ENCODE measurements at regions not wholly inside any gene's neighbourhood (a gene's known extent, or its start where the extent isn't known, plus 50 kb on each side); places are given as distances from the start of the nearest gene placed in this dataset.

DNA sequence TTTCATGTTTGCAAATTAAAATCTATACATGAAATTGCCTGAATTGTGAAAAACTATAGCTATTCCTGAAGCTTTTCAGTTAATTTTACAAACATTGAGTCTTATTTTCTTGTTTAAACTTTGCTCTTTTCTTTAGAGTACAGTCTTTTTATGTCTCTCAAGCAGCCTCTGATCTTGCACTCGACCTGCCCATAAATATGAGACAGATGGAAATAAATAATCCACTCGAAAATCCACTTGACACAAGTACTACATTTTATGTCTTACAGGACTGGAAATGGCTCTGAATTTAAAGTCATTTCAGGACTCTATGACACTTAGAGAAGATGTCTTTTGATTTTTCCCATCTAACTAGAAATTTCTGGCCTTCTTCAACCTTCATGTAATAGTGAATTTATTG is 283.8 kb downstream of the USP25 start:
- DNase-seq (ENCODE audit: low spot score) = no peak

DNA sequence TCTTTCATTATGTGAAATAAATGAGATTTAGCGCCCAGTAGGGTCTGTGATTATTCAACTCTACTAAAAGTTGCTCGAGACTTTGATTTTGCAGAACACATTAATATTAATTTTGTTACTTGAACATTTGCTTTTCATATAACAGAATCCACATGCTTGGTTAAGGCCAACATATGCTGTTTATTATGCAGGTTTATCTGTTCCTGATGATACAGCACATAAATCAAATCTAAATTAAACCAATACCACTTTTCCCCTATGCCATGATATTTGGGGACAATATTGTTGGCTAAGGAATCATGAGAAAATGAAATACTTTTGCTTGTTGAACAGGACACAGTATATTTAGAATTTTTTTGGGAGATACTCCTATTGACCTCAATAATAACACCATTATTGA is 291.1 kb downstream of the USP25 start:
- DNase-seq (ENCODE audit: low spot score) = no peak

GRCh38 chr21:16022116-16022515 is 292.3 kb downstream of the USP25 start:
- no peak for DNase-seq (ENCODE audit: low spot score)

DNA sequence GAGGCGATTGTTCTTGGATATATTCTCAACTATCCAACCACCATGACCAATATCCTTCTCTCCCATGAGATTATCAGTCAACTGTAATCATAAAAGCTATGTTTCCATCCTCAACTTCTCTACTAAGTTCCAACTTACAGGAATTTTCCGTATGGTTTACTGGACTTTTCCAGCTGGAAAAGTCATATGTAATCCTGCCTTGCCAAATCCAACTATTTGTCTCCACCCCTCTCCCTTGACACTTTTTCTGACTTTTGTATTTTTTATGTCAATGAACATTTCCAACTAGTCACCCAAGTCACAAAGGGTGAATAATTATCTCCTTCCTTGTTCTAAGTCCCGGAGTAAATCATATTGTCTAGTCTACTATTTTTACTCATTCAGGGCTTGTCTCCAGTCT is 293.1 kb downstream of the USP25 start:
- DNase-seq (ENCODE audit: low spot score) = no peak

DNA sequence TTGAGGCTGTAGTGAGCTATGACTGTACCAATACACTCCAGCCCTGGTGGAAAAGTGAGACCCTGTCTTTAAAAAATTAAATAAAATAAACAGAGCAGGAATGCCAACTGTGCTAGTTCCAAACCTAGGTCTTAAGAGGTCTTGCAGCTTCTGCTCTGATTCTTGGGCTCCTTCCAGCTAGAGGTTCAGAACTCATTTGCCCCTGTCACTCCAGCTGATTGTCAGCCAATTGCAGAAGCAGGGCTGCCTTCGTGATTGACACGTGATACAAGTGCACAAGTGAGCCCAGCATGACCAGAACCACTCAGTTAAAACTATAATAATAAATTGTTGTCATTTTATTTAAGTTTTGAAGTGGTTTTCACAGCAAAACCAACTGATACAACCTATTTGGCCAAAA is 298.4 kb downstream of the USP25 start:
- DNase-seq (ENCODE audit: low spot score) = no peak

GRCh38 chr21:16028941-16029464 is 299.2 kb downstream of the USP25 start:
- no peak for DNase-seq (ENCODE audit: low spot score)

GRCh38 chr21:16033193-16033592 is 303.4 kb downstream of the USP25 start:
- DNase-seq (ENCODE audit: low spot score) = peak; percentile 5

- no peak for DNase-seq (ENCODE audit: low spot score)
Observed at GRCh38 chr21:16034446-16035190, 304.8 kb downstream of the USP25 start.

GRCh38 chr21:16037421-16037955 is 307.7 kb downstream of the USP25 start:
- no peak for DNase-seq (ENCODE audit: low spot score)

- no peak for DNase-seq (ENCODE audit: low spot score)
Observed at GRCh38 chr21:16040601-16041000, 310.8 kb downstream of the USP25 start.

GRCh38 chr21:16044676-16045075 is 314.9 kb downstream of the USP25 start:
- DNase-seq (ENCODE audit: low spot score) = no peak

GRCh38 chr21:16046656-16047330 is 317.0 kb downstream of the USP25 start:
- DNase-seq (ENCODE audit: low spot score) = no peak

DNA sequence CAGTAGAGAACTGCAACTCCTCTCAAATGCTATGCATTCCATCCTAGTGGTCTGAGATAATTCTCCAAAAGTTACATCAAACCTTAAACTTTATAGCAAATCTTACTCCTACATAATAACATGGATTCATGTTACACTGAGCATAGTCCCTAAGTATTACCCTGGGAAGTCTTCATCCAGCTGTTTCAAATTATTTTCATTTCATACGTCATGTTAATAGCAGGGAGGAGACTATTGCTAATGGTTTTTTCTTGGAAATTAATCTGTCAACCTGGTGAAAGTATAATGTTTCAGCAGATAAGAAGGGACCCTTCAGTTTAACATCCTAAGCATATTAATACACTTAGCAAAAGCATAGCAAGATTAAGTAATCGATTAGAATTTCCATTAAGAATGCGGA is 318.1 kb downstream of the USP25 start:
- no peak for DNase-seq (ENCODE audit: low spot score)

DNA sequence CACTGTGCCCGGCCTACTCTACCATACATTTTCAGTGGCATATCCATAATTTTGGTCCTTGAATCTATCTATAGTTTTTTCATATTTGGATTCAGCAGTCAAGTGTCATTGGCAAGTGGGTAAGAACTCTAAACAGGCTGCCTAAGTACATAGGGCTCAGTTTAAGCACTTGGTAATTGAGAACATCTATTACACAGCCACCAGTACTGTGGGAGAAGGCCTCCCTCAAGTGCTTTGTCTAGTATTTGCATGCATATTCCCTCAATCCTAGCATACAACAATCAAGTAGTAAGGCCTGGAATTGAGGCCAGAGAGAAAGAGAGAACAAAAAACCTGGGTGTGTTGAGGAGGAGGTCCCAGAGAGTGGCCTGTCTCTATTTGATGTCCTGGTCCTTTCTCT is 325.2 kb downstream of the USP25 start:
- no peak for DNase-seq (ENCODE audit: low spot score)

DNA sequence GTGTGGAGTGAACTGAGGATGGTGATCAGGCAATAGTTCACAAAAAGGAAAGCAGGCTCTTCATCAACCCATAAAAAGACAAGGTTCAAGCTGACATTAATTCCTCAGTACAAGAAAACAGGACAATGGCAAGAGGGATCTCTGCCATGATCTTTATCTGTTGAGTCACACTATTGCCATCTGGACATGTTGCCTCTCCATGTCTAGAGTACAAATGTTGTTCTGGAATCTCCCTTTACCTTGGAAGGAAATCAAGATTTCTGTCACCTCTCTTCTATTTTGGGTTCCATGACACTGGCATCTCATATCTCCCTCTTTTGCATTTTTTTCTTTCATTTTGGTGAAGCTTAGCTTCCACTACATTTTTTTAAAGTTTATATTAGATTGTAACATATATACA is 329.1 kb downstream of the USP25 start:
- no peak for DNase-seq (ENCODE audit: low spot score)

DNA sequence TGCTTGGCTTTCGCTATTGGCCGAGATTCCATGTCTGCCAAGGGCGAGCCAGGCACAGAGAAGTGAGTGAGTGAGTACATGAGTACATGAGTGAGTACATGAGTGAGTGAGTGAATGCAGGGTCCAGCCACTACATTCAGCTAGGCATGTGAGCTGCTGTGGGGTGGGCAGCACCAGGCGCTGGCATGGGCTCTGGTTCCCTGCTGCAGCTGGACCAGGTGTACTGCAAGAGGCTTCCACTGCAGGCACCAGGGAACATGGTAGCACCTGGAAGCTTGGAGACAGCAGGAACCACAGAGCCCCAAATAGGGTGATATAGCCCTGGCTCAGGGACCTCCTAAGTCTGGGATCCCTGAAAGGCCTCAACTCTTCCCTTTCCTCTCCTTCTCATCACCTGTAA is 330.2 kb downstream of the USP25 start:
- DNase-seq (ENCODE audit: low spot score) = no peak

GRCh38 chr21:16061194-16061593 is 331.4 kb downstream of the USP25 start:
- no peak for DNase-seq (ENCODE audit: low spot score)

DNA sequence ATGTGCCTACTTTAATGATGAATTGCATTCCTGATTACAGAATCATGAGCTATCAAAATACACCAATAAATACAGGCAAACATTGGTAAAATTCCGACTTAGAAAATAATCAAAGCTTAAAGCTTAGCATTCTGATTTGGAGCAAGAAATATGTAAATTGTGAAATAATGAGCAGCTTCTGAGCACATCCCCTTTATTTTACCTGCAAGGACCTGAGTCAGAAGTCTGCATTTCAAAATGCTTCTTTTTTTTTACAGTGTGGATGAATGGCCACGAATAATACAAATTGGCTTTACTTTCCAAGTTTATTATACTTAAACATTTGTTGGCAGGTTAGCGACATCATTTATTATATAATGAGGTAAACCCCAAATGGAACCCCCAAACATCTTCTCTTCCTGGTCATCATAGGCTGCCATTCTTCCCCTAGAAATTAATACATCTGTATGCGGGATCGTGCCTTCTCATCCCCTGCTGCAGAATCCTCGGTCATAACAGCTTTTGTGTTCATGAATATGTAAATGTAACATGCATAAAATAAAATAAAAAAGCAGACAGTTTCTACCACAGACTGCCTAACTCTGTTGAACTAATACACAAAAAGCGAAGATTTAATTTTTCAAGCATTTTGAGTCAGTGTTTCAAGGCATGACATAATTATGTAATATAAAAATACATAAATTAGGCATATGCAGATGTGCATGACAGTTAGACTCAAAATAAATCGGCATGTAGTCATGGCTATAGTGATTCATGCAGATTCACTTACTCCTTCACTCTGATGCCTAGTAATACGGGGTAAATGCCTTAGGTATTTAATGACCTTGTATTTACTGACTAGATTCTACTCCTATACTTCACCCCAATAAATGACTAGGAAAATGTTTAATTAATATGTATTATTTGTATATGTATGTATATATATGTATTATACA is 339.7 kb downstream of the USP25 start:
- DNase-seq (ENCODE audit: low spot score) = no peak

GRCh38 chr21:16070207-16070651 is 340.4 kb downstream of the USP25 start:
- no peak for DNase-seq (ENCODE audit: low spot score)

GRCh38 chr21:16071092-16071491 is 341.3 kb downstream of the USP25 start:
- no peak for DNase-seq (ENCODE audit: low spot score)

DNA sequence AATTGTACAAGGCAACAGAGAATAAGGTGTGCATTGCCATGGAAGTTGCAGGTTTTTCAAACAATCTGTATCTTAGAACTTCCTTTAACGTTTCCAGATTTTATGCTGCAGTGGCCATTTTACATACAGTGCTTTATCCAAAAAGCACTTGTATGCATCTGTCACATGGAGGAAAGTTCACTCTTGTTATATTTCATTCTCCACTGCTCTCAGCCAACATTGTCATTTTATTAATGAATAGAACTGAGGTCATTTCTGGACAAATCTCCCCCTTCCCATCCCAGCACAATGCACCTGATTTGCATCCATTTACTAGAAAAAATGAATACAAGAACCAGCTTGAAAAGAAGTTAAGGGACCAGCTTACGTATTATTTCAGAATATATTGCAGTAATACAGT is 342.0 kb downstream of the USP25 start:
- no peak for DNase-seq (ENCODE audit: low spot score)

DNA sequence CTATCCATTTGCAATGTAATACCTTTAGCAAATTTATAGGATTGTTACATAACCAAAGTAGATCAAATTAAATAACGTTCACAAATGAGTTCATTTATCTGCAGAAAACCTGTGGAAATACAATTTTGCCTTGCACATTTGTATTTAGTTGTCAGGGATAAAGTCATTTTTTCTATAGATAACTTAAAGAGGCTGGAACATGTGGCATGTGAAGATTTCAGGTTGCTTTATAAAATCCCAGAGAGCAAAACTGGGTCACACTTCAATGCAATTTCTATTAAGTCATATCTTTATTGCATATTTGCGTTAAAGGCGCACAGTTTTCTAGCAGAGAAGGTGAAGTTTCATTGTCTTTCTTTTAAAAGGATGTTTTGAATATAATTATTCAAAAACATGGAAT is 342.4 kb downstream of the USP25 start:
- DNase-seq (ENCODE audit: low spot score) = no peak
